GM20000 (cell line): ENCODE measurements at regions not wholly inside any gene's neighbourhood (a gene's known extent, or its start where the extent isn't known, plus 50 kb on each side); places are given as distances from the start of the nearest gene placed in this dataset.
"Not testable (repeated sequence)": the region's sequence is repeated elsewhere in the genome, so short reads cannot be mapped to it uniquely, and the experiment has no call there.

Experiments
- DNase-seq: peaks from one replicate; pipeline ENCODE4 v3.0.0; 2012; ENCODE audit warnings: low spot score
- TF ChIP-seq, protein P1 (sequence below): IDR thresholded peaks from 2 replicates; pipeline ENCODE4 v1.5.1; 2012; ENCODE audit warnings: mild to moderate bottlenecking, control low read depth; ENCODE audit errors: extremely low read depth, missing control alignments

DNA sequence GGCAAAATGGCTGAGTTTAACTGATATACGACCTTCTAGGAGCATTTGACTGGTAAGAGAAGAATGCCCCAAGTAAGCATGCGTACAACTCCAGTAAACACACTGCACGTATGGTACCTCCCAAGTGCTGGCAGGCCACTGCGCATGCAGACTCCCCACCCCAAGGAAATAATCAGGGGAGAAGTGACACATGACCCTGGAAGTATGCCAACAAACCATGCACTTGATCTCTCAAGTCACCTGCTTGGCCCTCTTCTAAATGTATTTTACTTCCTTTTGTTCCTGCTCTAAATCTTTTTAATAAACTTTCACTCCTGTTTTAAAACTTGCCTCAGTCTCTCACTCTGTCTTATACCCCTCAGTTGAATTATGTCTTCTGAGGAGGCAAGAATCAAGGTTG is 129.8 kb upstream of the COL5A2 start:
- TF ChIP-seq, protein P1, sequence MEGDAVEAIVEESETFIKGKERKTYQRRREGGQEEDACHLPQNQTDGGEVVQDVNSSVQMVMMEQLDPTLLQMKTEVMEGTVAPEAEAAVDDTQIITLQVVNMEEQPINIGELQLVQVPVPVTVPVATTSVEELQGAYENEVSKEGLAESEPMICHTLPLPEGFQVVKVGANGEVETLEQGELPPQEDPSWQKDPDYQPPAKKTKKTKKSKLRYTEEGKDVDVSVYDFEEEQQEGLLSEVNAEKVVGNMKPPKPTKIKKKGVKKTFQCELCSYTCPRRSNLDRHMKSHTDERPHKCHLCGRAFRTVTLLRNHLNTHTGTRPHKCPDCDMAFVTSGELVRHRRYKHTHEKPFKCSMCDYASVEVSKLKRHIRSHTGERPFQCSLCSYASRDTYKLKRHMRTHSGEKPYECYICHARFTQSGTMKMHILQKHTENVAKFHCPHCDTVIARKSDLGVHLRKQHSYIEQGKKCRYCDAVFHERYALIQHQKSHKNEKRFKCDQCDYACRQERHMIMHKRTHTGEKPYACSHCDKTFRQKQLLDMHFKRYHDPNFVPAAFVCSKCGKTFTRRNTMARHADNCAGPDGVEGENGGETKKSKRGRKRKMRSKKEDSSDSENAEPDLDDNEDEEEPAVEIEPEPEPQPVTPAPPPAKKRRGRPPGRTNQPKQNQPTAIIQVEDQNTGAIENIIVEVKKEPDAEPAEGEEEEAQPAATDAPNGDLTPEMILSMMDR, result no peak
- no peak for DNase-seq

DNA sequence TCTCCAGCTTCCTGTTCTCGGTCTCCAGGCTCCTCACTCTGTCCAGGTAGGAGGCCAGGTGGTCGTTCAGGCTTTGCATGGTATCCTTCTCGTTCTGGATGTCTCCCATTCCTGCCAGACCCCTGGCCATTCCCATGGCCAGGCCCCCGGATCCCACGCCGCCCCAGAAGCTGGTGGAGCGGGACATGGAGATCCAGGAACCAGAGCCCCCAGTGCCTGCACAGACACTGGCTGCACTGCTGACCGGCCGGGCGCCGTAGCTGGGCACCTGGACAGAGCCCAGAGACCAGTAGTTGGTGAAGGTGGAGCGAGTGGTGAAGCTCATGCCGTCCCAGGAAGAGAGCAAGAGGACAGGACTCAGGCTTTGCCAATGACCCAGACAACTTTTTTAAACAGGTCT is 129.1 kb upstream of the WDR75 start:
- no peak for DNase-seq
- TF ChIP-seq, protein P1, result no peak

DNA sequence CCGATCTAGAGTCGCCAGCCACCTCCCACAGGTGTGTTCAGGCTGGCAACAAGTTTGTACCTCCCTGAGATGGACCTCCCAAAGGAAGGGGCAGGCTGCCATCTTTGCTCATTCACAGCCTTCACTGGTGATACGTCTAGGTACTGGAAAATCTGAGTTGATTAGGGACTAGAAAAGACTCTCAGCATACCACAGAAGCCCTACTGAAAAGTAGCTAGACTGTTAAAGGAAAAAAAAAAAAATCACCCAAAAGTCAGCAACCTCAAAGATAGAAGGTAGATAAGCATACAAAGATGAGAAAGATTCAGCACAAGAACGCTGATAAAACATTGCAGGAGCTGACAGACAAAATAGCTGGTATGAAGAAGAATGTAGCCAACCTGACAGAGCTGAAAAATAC is 128.6 kb upstream of the WDR75 start:
- DNase-seq, result no peak

DNA sequence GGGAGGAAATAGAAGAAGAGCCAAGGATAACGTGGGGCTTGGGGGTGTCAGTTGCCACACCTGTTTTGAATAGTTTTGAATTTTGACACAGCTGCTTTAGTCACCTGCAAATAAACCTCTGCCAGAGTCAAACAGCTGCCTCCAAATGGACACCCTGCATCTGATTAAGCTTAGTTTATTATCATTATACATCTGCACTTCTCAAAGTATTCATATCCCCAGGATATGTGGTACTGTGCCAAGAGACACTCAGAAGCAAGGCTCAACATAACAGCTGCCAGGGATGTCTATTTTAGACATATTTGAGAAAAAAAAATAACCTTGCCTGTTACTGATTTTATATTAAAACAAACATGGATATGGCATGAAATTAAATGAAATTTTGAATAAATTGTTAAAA is 122.5 kb upstream of the WDR75 start:
- TF ChIP-seq, protein P1, result no peak

More for the DNA sequence above, 128.6 kb upstream of the WDR75 start:
- TF ChIP-seq, protein P1, result no peak

DNA sequence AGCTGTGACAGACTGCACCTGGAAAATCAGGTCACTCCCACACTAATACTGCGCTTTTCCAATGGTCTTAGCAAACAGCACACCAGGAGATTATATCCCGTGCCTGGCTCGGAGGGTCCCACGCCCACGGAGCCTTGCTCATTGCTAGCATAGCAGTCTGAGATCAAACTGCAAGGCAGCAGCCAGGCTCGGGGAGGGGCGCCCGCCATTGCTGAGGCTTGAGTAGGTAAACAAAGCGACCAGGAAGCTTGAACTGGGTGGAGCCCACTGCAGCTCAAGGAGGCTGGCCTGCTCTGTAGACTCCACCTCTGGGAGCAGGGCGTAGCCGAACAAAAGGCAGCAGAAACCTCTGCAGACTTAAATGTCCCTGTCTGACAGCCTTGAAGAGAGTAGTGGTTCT is 121.8 kb upstream of the WDR75 start:
- not testable (repeated sequence) for DNase-seq

More for the DNA sequence above, 122.5 kb upstream of the WDR75 start:
- DNase-seq, result no peak

DNA sequence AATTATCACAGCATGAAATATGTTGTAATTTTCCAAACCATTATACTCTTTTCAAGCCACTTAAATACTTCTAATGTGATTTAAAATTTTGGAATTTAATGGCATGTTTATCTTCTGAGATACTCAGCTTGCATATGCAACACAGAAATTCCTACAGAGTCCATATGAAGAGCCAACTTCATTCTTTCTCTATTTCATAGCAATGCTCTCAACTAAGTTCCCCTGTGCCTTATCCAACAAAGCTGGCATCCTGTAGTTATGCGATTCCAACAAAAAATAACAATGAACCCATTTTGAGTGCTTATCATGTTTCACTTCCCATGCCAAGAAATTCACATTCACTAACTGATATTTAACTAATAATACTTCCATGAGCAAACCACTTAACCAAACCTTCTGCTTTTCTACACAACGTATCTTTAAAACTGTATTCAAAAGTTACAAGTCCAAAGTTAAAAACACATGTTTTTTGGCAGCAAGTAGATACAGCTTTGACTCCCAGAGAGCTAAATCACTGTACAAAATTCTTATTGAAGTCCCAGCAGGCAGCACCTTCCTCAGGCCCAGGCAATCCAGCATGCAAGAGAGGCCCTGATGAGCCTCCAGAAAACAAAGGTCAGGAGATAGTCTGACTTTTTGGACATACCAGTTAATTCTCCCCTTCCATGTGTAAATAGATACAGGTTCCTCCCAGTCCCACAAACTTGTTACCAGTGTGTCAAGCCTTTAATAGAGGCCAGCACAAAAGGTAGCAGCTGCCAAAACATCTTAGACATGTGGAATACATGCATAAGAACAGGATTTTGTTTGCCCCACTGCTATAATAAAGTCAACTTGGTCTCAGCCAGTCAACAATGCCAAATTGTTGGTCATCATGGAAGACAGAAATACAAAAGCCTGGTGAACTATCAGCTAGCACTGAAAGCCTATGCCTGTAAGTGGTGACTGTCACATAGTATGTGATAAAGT is 113.1 kb upstream of the WDR75 start:
- TF ChIP-seq, protein P1, result no peak
- no peak for DNase-seq

DNA sequence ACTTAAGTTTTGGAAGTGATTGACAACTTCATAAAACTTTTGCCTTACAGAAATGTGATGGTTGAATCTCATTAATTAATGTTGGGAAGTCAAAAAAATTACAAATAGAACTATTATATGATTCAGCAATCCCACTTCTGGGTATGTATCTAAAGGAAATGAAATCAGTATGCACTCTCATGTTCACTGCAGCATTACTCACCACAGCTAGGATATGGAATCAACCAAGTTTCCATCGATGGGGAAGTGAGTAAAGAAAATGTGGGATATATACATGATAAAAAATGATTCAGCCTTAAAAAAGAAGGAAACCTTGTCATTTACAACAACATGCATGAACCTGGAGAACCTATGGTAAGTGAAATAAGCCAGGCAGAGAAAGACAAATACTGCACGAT is 112.4 kb upstream of the WDR75 start:
- DNase-seq, result no peak
- TF ChIP-seq, protein P1, result no peak

DNA sequence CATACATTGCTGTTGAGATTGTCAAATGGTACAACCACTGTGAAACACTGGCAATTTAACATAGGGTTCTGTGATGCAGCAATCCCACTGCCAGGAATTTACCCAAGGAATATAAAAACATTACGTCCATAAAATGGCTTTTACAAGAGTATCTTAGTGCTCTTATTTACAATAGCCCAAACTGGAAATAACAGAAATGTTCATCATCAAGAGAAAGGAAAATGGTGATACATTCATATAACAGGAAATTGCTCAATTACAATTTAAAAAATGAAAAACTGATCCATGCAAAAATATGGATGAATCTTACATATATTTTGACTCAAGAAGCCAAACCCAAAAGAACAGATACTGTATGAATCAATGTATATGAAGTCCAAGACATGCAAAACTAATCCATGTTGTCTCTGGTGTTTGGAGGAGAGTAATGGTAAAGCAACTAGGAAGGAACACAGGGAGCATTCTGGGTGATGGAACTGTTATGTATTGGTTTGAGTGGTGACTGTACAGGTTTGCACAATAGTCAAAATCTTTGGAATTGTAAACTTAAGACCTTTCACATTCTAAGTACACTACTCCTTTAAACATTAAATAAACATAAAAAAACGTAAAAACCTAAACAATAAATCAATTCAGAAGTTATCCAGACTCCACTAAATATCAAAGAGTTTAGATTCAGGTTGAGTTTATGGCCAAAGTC is 104.8 kb upstream of the WDR75 start:
- TF ChIP-seq, protein P1, result no peak
- DNase-seq, result no peak
